GM12872 (cell line): ENCODE measurements at regions not wholly inside any gene's neighbourhood (a gene's known extent, or its start where the extent isn't known, plus 50 kb on each side); places are given as distances from the start of the nearest gene placed in this dataset.

Experiments
- CTCF ChIP-seq: IDR thresholded peaks from 3 replicates; pipeline ENCODE4 v1.5.1; 2011; ENCODE audit warnings: low read depth, mild to moderate bottlenecking, low read length, moderate library complexity; ENCODE audit not compliant: insufficient read depth

- TF ChIP-seq CTCF, result no peak
These were observed 537.8 kb upstream of the ROBO2 start for GRCh38 chr3:76502076-76502475.

GRCh38 chr3:76505202-76505845 lies 534.6 kb upstream of the ROBO2 start:
- no peak for TF ChIP-seq CTCF

DNA sequence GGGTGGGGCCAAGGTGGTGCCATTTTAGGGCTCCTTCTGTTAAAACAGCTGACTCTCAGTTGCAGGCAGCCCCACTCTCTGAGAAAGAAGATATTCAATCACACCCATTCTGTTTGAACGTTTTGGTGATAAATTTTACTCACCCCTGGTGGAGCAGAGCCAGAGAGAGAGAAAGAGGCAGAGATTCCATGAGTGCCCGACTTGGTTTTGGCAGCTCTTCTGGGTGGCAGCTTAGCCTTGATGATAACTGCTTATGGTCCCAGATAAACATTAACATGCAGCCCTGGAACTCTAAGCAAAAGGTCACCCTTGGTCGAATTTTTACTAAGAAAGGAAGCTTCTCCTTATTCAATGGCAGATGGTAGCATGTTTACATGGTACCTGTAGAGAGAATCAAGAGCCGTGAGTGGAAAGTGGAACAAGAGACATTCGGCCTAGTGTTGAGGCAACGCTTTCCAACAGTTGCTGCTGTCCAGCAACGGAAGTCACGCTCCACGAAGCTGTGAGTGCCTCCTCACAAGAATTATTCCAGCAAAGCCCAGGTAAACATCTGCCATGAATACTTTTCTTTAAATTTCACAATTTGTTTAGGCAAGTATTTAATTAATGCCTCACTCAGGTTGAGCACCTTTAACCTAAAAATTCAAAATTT lies 530.6 kb upstream of the ROBO2 start:
- no peak for TF ChIP-seq CTCF

DNA sequence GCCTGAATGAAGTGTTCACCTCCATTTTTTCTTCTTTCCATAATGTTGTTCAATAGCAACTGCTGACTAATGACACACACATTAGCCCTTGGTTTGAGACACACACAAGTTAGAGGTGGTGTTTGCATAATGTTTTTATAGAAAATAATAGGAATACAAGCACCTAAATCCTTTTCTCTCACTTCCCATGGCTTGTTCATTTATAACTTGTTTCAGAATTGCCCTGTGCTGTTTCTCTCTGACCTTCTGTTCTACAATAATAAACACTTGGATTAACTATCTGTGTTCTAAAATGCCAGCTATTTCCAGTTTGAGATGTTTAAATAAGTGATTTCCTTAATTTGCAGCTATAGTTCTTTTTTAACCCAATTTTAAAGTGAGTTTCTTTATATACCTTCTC lies 525.1 kb upstream of the ROBO2 start:
- TF ChIP-seq CTCF, result no peak

DNA sequence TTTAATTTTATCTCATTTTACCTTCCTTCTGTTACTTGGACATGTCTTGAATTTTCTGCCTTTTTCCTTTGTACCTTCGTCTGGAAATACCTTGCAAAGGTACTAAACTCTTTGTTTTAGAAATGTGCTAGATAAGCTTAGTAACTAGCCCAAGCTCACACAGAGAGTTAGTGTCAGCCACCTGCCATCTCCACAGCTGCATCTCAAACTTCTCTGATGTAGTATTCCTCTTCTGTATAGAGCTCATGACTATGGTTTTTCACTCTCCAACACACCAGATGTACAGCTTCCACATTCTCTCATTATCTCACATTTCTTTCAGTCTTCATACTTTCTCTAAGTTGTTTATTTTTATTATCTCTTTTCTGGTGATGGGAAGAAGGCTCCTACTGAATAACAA lies 516.6 kb upstream of the ROBO2 start:
- TF ChIP-seq CTCF, result no peak

DNA sequence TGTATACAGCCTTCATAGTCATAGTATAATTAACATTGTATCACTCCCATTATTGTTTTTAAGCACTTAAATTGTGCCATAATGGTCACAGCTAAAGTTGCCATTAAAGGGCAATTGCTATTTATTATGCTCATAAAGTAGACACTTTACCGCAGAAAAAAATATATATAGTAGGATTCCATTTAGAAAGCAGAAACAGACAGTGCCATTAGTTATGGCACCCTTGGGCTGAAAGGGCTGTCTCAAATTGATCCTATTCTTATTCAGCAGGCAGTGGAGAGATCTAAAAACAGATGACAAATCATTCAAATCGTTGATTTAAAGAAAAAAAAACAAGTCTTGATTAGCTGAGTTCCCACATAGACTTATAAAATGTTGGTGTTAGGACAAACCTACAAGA lies 514.2 kb upstream of the ROBO2 start:
- TF ChIP-seq CTCF, result no peak

DNA sequence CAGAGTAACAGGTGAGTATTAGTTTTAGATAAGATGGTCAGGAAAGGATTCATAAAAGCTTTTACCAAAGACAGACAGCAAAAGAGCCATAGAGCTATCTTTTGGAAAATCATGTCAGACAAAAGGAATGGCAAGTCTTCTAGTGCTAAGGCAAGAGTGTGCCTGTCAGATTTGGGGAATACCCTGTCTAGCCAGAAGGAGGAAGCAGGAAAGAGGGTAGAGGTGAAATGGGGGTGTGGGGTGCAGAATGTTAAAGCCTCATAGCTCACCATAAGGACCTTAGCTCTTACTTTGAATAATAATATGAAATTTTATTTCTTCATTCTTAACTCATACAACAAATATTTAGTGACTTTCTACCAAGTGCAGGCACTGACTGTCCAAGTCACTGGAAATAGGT lies 512.1 kb upstream of the ROBO2 start:
- TF ChIP-seq CTCF, result no peak
